ENCODE measurements at regions not wholly inside any gene's neighbourhood (a gene's known extent, or its start where the extent isn't known, plus 50 kb on each side); places are given as distances from the start of the nearest gene placed in this dataset.

DNA sequence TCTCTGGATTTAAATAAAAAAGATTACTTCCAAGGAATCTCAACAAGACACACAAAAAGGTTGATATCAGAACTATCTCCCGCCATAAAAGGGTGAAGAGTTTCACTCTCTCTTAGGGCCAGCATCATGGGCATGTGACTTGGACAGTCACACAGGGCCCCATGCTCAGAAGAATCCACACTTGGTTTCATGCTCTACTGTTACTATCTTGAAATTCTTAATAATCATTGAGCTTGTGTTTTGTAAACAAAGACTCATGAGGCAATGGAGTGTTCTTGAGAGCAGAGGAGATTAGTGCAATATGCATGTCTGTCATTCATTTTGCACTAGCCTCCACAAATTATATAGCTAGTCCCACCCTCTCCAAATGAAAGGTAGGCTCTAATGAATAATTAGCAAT is 58.4 kb downstream of the HMHB1 start:
- Histone ChIP-seq H3K4me3 (ENCODE audit: low read depth, low read length, poor library complexity, severe bottlenecking) (no peak overlapping the region), H3K4me1 (ENCODE audit: insufficient read depth, low read length, poor library complexity, severe bottlenecking) (no peaks in the 10 kb centered on the region), H3K9me3 (ENCODE audit: low read depth, low read length, poor library complexity, severe bottlenecking) (no peaks in the 10 kb centered on the region), H3K27me3 (replicated peaks; ENCODE audit: insufficient read depth, low read depth, low read length, poor library complexity) (peaks cover 4% of the 10 kb centered on the region), H3K36me3 (ENCODE audit: insufficient read depth, low read length, poor library complexity, severe bottlenecking) (no peaks in the 10 kb centered on the region), H3K27ac (ENCODE audit: low read depth, low read length, poor library complexity, severe bottlenecking) (no peak overlapping the region)
- DNase-seq (ENCODE audit: low spot score), result no peak
- TF ChIP-seq EZH2 (IDR thresholded peaks at IDR 0.05; ENCODE audit: borderline replicate concordance, low read depth, low read length, poor library complexity, severe bottlenecking) (no peak), CTCF (conservative IDR thresholded peaks at IDR 0.05; ENCODE audit: low read depth, low read length) (no peak)
- ChIA-PET CTCF (interaction anchor here (0.6 kb wide), 1 partner anchor 115 kb away, joined by 9 read pairs; no protein-coding TSS in a partner anchor), POLR2A (ENCODE audit: low non-redundant PET) (no interaction called here)
- intact Hi-C loops (cut with micrococcal nuclease; ENCODE audit: unreplicated experiment), result no loop called here
- BruUV-seq (replicated peaks), result no TSS peak

DNA sequence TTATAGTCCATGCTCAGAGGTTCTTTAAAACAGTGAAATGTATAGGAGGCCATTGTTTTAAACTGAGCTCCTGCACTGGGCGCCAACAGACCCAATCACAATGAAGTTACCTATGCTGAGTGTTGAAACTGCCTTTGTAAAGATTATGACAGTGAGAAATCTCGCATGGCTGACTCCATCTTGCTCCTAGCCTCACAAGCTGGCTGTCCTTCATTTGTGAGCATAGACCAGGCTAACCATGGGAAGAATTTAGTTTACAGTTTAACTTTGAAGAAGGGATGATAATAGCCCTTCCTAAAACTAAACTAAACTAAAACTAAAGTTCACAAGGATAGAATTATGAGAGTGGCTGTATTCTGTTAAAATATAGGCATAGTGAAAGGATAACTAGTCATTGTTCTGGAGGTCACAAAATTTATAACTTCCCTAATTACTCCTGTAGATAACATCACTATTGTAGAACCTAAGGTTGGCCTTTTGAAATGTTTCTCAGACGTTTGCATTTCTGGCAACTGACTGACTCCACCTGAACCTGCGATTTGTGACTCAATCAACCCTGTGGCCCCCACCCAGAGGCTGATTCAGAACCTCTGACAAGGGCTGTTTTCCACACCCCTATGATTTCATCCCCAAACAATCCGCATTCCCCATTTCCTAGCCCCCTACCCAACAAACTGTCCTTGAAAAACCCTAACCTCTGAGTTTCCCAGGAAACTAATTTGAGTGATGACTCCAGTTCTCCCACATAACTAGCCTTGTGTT is 59.1 kb downstream of the HMHB1 start:
- intact Hi-C loops (cut with micrococcal nuclease; ENCODE audit: unreplicated experiment), result no loop called here
- no TSS peak for BruUV-seq (replicated peaks)
- POLR2A ChIA-PET (ENCODE audit: low non-redundant PET), result no interaction called here
- no peaks in the 10 kb centered on the region for H3K4me1 ChIP-seq (ENCODE audit: insufficient read depth, low read length, poor library complexity, severe bottlenecking)
- CTCF ChIA-PET, result interaction anchor here (0.6 kb wide), 1 partner anchor 116 kb away, joined by 9 read pairs; no protein-coding TSS in a partner anchor
- no peak overlapping the region for H3K27ac ChIP-seq (ENCODE audit: low read depth, low read length, poor library complexity, severe bottlenecking)
- no peak overlapping the region for H3K4me3 ChIP-seq (ENCODE audit: low read depth, low read length, poor library complexity, severe bottlenecking)
- no peak for DNase-seq (ENCODE audit: low spot score)
- no peaks in the 10 kb centered on the region for H3K9me3 ChIP-seq (ENCODE audit: low read depth, low read length, poor library complexity, severe bottlenecking)
- no peaks in the 10 kb centered on the region for H3K36me3 ChIP-seq (ENCODE audit: insufficient read depth, low read length, poor library complexity, severe bottlenecking)
- H3K27me3 ChIP-seq (replicated peaks; ENCODE audit: insufficient read depth, low read depth, low read length, poor library complexity), result peaks cover 4% of the 10 kb centered on the region
- TF ChIP-seq EZH2 (IDR thresholded peaks at IDR 0.05; ENCODE audit: borderline replicate concordance, low read depth, low read length, poor library complexity, severe bottlenecking), result no peak
- no peak for TF ChIP-seq CTCF (conservative IDR thresholded peaks at IDR 0.05; ENCODE audit: low read depth, low read length)

GRCh38 chr5:143871672-143872071 is 59.7 kb downstream of the HMHB1 start:
- Histone ChIP-seq H3K4me3 (ENCODE audit: low read depth, low read length, poor library complexity, severe bottlenecking) (no peak overlapping the region), H3K4me1 (ENCODE audit: insufficient read depth, low read length, poor library complexity, severe bottlenecking) (no peaks in the 10 kb centered on the region), H3K36me3 (ENCODE audit: insufficient read depth, low read length, poor library complexity, severe bottlenecking) (no peaks in the 10 kb centered on the region), H3K27me3 (replicated peaks; ENCODE audit: insufficient read depth, low read depth, low read length, poor library complexity) (peaks cover 4% of the 10 kb centered on the region), H3K27ac (ENCODE audit: low read depth, low read length, poor library complexity, severe bottlenecking) (no peak overlapping the region), H3K9me3 (ENCODE audit: low read depth, low read length, poor library complexity, severe bottlenecking) (no peaks in the 10 kb centered on the region)
- intact Hi-C loops (cut with micrococcal nuclease; ENCODE audit: unreplicated experiment), result no loop called here
- DNase-seq (ENCODE audit: low spot score), result no peak
- TF ChIP-seq CTCF (conservative IDR thresholded peaks at IDR 0.05; ENCODE audit: low read depth, low read length) (no peak), EZH2 (IDR thresholded peaks at IDR 0.05; ENCODE audit: borderline replicate concordance, low read depth, low read length, poor library complexity, severe bottlenecking) (no peak)
- CTCF ChIA-PET, result no interaction called here
- BruUV-seq (replicated peaks), result no TSS peak
- POLR2A ChIA-PET (ENCODE audit: low non-redundant PET), result no interaction called here
